ENCODE measurements at regions not wholly inside any gene's neighbourhood (a gene's known extent, or its start where the extent isn't known, plus 50 kb on each side); places are given as distances from the start of the nearest gene placed in this dataset.

- TF ChIP-seq CTCF (IDR thresholded peaks at IDR 0.05; ENCODE audit: poor library complexity): no peak
- TF ChIP-seq EZH2 (IDR thresholded peaks at IDR 0.05; ENCODE audit: borderline replicate concordance): no peak
- no peak for TF ChIP-seq EZH2phosphoT487 (IDR thresholded peaks at IDR 0.05; ENCODE audit: low read depth, severe bottlenecking, unreplicated experiment)
Observed at GRCh38 chr13:84430015-84430414, 547.7 kb upstream of the SLITRK1 start.
